K562 (cell line): ENCODE measurements at regions not wholly inside any gene's neighbourhood (a gene's known extent, or its start where the extent isn't known, plus 50 kb on each side); places are given as distances from the start of the nearest gene placed in this dataset.

Source experiments
- ATAC-seq: fragments of 200-7000 bp; cut with Tn5 transposase; 3 replicates; pipeline ENCODE4 v1.9.1; 2020; ENCODE audit warnings: moderate library complexity
- BruUV-seq: library from RNA; stranded (reverse); fragments of 400-500 nt; replicated peaks from 2 replicates; lab custom pipeline; 2021; lab: Mats Ljungman, UMichigan
- CTCF ChIA-PET: fragments of 300-600 bp; formaldehyde crosslinking; extraction: SDS; loops from one replicate; lab custom pipeline; 2021; ENCODE audit warnings: low intra/inter-chr PET ratio; lab: Yijun Ruan, JAX
- POLR2A ChIA-PET: fragments of 300-600, 350-650 bp; sonication (Branson Sonifier 250); formaldehyde crosslinking; extraction: SDS; loops from one replicate; lab custom pipeline; 2021; ENCODE audit warnings: antibody characterized with exemption, inconsistent platforms; lab: Yijun Ruan, JAX
- DNase-seq, 4 experiments: peaks; one replicate each; pipeline versions ENCODE4 v3.0.0 to v3.0.0-alpha.2; 2011 to 2018; ENCODE audit warnings: low spot score in 3 of 4, mixed read lengths in 3 of 4; ENCODE audit errors: extremely low read depth in 1 of 4
- FAIRE-seq: peaks from 2 replicates; lab custom pipeline; 2011; peaks lifted over from hg19 to GRCh38; lab: Jason Lieb, UNC
- H2AFZ ChIP-seq: 2 replicates; pipeline ENCODE4 v1.6.0; 2011; ENCODE audit warnings: low read depth, low read length, control low read depth, inconsistent platforms
- H3K27ac ChIP-seq: fragments of 200-600 bp; 3 replicates; pipeline ENCODE4 v1.8.0; 2011; ENCODE audit warnings: low read depth, mild to moderate bottlenecking, control low read depth, inconsistent platforms, low read length, moderate library complexity, mixed read lengths; ENCODE audit errors: extremely low read depth
- H3K27me3 ChIP-seq, 2 experiments: fragments of 300-600 bp in 1 of 2; 2 replicates in 1 of 2; 3 replicates in 1 of 2; pipeline versions ENCODE4 v1.6.0 to v1.8.0; 2011; ENCODE audit warnings: inconsistent platforms in 2 of 2, low read length in 2 of 2, mild to moderate bottlenecking in 1 of 2, mixed read lengths in 1 of 2, moderate library complexity in 1 of 2; ENCODE audit not compliant: control insufficient read depth in 2 of 2, insufficient read depth in 2 of 2
- H3K36me3 ChIP-seq: fragments of 300-600 bp; 3 replicates; pipeline ENCODE4 v1.8.0; 2011; ENCODE audit warnings: mild to moderate bottlenecking, low read length, inconsistent platforms; ENCODE audit not compliant: control insufficient read depth, insufficient read depth
- H3K4me1 ChIP-seq, 2 experiments: fragments of 200-600 bp in 1 of 2; replicated peaks in 1 of 2; 2 replicates in 1 of 2; 3 replicates in 1 of 2; pipeline versions ENCODE4 v1.5.1 to v1.8.0; 2011; ENCODE audit warnings: inconsistent platforms in 2 of 2, low read length in 2 of 2, mild to moderate bottlenecking in 1 of 2, mixed read lengths in 1 of 2, moderate library complexity in 1 of 2; ENCODE audit not compliant: control insufficient read depth in 2 of 2, insufficient read depth in 2 of 2
- H3K4me2 ChIP-seq: 2 replicates; pipeline ENCODE4 v1.6.1; 2011; ENCODE audit warnings: low read length, control low read depth, inconsistent platforms, mixed read lengths; ENCODE audit not compliant: insufficient read depth
- H3K4me3 ChIP-seq: fragments of 200-600 bp; sonication (generic), shearing (Covaris generic); 2 replicates; pipeline ENCODE4 v1.5.1; 2016; ENCODE audit warnings: control low read depth, inconsistent platforms
- H3K79me2 ChIP-seq: fragments of 200-600 bp; 3 replicates; pipeline ENCODE4 v1.8.0; 2011; ENCODE audit warnings: low read length, inconsistent platforms; ENCODE audit not compliant: control insufficient read depth, insufficient read depth
- H3K9ac ChIP-seq, 2 experiments: 2 replicates each; pipeline versions ENCODE4 v1.6.0 to v1.6.1; 2011; ENCODE audit warnings: low read depth in 2 of 2, low read length in 2 of 2, control low read depth in 1 of 2, inconsistent platforms in 1 of 2, mild to moderate bottlenecking in 1 of 2, mixed read lengths in 1 of 2; ENCODE audit not compliant: insufficient read depth in 1 of 2
- H3K9me1 ChIP-seq: one replicate; pipeline ENCODE4 v1.6.0; 2011; ENCODE audit warnings: inconsistent platforms, mild to moderate bottlenecking, low read length, moderate library complexity; ENCODE audit not compliant: control insufficient read depth, insufficient read depth
- H3K9me3 ChIP-seq: replicated peaks from 2 replicates; pipeline ENCODE4 v1.5.1; 2011; ENCODE audit warnings: low read depth, low read length, inconsistent platforms; ENCODE audit not compliant: control insufficient read depth, insufficient read depth
- H4K20me1 ChIP-seq: replicated peaks from 2 replicates; pipeline ENCODE4 v1.6.1; 2011; ENCODE audit warnings: low read length, inconsistent platforms, mixed read lengths; ENCODE audit not compliant: control insufficient read depth, insufficient read depth
- CAMTA2 ChIP-seq: fragments of 250-450 bp; sonication (Bioruptor Pico); conservative IDR thresholded peaks from 2 replicates; pipeline ENCODE4 v1.5.1; 2022
- EWSR1 ChIP-seq: fragments of 450-650 bp; IDR thresholded peaks from 2 replicates; pipeline ENCODE4 v1.6.1; 2018; ENCODE audit warnings: borderline replicate concordance, mild to moderate bottlenecking, low read depth, moderate library complexity; ENCODE audit not compliant: partially characterized antibody
- FOXJ2 ChIP-seq: fragments of 200-800 bp; sonication (Bioruptor generic); IDR thresholded peaks from 2 replicates; pipeline ENCODE4 v1.6.1; 2016; ENCODE audit warnings: missing genetic modification characterization, missing compliant biosample characterization
- GTF2F1 ChIP-seq: IDR thresholded peaks from 2 replicates; pipeline ENCODE4 v1.6.1; 2011; ENCODE audit warnings: low read depth, low read length, improper control_type of control experiment
- MAFG ChIP-seq: fragments of 450-650 bp; conservative IDR thresholded peaks from 2 replicates; pipeline ENCODE4 v1.6.1; 2016; ENCODE audit warnings: missing genetic modification characterization, missing compliant biosample characterization
- XRCC5 ChIP-seq: fragments of 200-400 bp; formaldehyde crosslinking; IDR thresholded peaks from 2 replicates; pipeline ENCODE4 v1.6.1; 2017; ENCODE audit warnings: low read depth, mild to moderate bottlenecking, low read length
- ZNF23 ChIP-seq: fragments of 250-450 bp; sonication (Bioruptor Pico); IDR thresholded peaks from 2 replicates; pipeline ENCODE4 v1.4.0; 2020; ENCODE audit warnings: mild to moderate bottlenecking
- ZNF354B ChIP-seq: fragments of 250-450 bp; sonication (Bioruptor Pico); IDR thresholded peaks from 2 replicates; pipeline ENCODE4 v1.4.0; 2020
- ZNF57 ChIP-seq: fragments of 450-650 bp; formaldehyde crosslinking; IDR thresholded peaks from 2 replicates; pipeline ENCODE4 v1.4.0; 2020; ENCODE audit warnings: mild to moderate bottlenecking, moderate library complexity
- WGBS: fragments of 100-300 bp; shearing (Covaris generic); methylation state at CpG from one replicate; pipeline ENCODE4 v1.1.6; 2016; ENCODE audit warnings: low coverage, mixed read lengths; ENCODE audit not compliant: insufficient coverage; ENCODE audit errors: missing lambda C conversion rate; 5-methylcytosine and 5-hydroxymethylcytosine counted together
- in situ Hi-C: fragments of 300-500 bp; cut with MboI; formaldehyde crosslinking; loops from 4 replicates; pipeline ENCODE4 v1.15.0; 2018; ENCODE audit warnings: inconsistent platforms, mixed read lengths
- intact Hi-C: fragments of 100-400 bp; cut with micrococcal nuclease; formaldehyde crosslinking; loops from 2 replicates; pipeline ENCODE4 v1.14.2; 2022
- TF ChIP-seq, protein P1 (sequence below): fragments of 450-650 bp; IDR thresholded peaks from 2 replicates; pipeline ENCODE4 v1.6.1; 2016
- TF ChIP-seq, protein P2 (sequence below): sonication (generic); formaldehyde crosslinking; IDR thresholded peaks from 2 replicates; pipeline ENCODE4 v1.8.1; 2023; ENCODE audit warnings: mild to moderate bottlenecking, missing genetic modification reagents, moderate library complexity
- TF ChIP-seq, protein P3 (sequence below): sonication (generic); formaldehyde crosslinking; IDR thresholded peaks from 2 replicates; pipeline ENCODE4 v1.8.1; 2022; ENCODE audit warnings: missing genetic modification reagents

DNA sequence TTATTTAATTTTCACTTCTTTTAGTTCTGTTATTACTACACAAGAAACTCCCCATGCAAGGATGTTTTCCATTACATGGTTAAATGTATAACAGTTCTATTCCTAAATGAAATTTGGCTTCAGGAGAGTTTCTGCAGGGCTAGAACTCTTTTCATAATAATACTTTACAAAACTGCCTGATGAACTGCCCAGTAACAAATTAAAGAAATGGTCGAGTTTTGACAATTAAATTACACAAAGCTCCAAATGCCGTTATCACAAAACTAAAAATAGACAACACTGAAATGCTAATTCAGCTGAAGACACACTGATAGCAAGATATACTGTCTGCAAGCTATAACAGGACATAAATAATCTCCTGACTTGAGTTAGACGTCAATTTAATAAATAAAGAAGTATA is 435.2 kb upstream of the CCDC54 start:
- in situ Hi-C loops (no loop called here), intact Hi-C loops (no loop called here)
- H3K79me2 ChIP-seq, result no peaks in the 10 kb centered on the region
- BruUV-seq, result no TSS peak
- no peak for FAIRE-seq
- H3K9me3 ChIP-seq, result no peaks in the 10 kb centered on the region
- H3K9me1 ChIP-seq, result no peaks in the 10 kb centered on the region
- no peak overlapping the region for H3K27ac ChIP-seq
- H3K4me2 ChIP-seq, result no peak overlapping the region
- ChIA-PET CTCF (no interaction called here), POLR2A (no interaction called here)
- H3K4me3 ChIP-seq, result no peak overlapping the region
- H3K27me3 ChIP-seq, result no peaks in the 10 kb centered on the region
- 2% methylated on average over 3 of the region's 3 CpGs for WGBS
- TF ChIP-seq, protein P1, sequence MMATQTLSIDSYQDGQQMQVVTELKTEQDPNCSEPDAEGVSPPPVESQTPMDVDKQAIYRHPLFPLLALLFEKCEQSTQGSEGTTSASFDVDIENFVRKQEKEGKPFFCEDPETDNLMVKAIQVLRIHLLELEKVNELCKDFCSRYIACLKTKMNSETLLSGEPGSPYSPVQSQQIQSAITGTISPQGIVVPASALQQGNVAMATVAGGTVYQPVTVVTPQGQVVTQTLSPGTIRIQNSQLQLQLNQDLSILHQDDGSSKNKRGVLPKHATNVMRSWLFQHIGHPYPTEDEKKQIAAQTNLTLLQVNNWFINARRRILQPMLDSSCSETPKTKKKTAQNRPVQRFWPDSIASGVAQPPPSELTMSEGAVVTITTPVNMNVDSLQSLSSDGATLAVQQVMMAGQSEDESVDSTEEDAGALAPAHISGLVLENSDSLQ, result no peak
- TF ChIP-seq GTF2F1, result no peak
- no peak for ATAC-seq
- H2AFZ ChIP-seq, result no peak overlapping the region
- H3K9ac ChIP-seq, result no peak overlapping the region
- no peaks in the 10 kb centered on the region for H3K36me3 ChIP-seq
- no peaks in the 10 kb centered on the region for H3K4me1 ChIP-seq
- H4K20me1 ChIP-seq, result no peaks in the 10 kb centered on the region
- no peak for DNase-seq

DNA sequence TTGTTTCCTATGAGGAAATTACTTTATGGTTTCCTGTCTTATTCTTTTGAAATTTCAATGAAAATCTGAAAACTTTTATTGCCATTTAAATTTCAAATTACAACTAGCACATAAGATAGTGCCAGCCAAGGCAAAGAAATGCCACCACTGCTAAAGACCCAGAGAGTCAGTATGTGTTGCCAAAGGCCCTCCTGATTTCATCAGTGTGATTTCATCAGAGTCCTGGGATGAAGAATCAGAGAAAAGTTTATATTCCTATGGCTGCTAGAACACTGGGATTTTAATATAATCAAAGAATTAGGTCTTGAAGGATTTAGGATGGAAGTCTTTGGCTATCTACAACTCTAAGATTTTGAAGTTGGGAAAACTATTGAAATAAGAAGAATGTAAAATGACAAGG is 434.2 kb upstream of the CCDC54 start:
- H3K4me3 ChIP-seq, result no peak overlapping the region
- H3K4me1 ChIP-seq, result no peaks in the 10 kb centered on the region
- no TSS peak for BruUV-seq
- no peaks in the 10 kb centered on the region for H4K20me1 ChIP-seq
- H3K9me1 ChIP-seq, result no peaks in the 10 kb centered on the region
- intact Hi-C loops, result no loop called here
- no peak overlapping the region for H3K4me2 ChIP-seq
- in situ Hi-C loops, result no loop called here
- H3K9ac ChIP-seq, result no peak overlapping the region
- no peaks in the 10 kb centered on the region for H3K9me3 ChIP-seq
- ATAC-seq (no peak), FAIRE-seq (no peak), DNase-seq (no peak)
- POLR2A ChIA-PET, result no interaction called here
- H3K27me3 ChIP-seq, result no peaks in the 10 kb centered on the region
- no peak overlapping the region for H3K27ac ChIP-seq
- H2AFZ ChIP-seq, result no peak overlapping the region
- no peaks in the 10 kb centered on the region for H3K79me2 ChIP-seq
- CTCF ChIA-PET, result no interaction called here
- TF ChIP-seq ZNF57 (CRISPR knock-in tag) (no peak), FOXJ2 (tag) (no peak), XRCC5 (no peak), EWSR1 (no peak), MAFG (tag) (no peak), ZNF23 (no peak), CAMTA2 (CRISPR knock-in tag) (no peak), ZNF354B (no peak)
- TF ChIP-seq, protein P2, sequence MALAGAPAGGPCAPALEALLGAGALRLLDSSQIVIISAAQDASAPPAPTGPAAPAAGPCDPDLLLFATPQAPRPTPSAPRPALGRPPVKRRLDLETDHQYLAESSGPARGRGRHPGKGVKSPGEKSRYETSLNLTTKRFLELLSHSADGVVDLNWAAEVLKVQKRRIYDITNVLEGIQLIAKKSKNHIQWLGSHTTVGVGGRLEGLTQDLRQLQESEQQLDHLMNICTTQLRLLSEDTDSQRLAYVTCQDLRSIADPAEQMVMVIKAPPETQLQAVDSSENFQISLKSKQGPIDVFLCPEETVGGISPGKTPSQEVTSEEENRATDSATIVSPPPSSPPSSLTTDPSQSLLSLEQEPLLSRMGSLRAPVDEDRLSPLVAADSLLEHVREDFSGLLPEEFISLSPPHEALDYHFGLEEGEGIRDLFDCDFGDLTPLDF (CRISPR knock-in tag), result no peak
- TF ChIP-seq, protein P3, sequence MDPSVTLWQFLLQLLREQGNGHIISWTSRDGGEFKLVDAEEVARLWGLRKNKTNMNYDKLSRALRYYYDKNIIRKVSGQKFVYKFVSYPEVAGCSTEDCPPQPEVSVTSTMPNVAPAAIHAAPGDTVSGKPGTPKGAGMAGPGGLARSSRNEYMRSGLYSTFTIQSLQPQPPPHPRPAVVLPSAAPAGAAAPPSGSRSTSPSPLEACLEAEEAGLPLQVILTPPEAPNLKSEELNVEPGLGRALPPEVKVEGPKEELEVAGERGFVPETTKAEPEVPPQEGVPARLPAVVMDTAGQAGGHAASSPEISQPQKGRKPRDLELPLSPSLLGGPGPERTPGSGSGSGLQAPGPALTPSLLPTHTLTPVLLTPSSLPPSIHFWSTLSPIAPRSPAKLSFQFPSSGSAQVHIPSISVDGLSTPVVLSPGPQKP (CRISPR knock-in tag), result no peak
- H3K36me3 ChIP-seq, result no peaks in the 10 kb centered on the region
